ENCODE measurements at regions not wholly inside any gene's neighbourhood (a gene's known extent, or its start where the extent isn't known, plus 50 kb on each side); places are given as distances from the start of the nearest gene placed in this dataset.

- intact Hi-C loops (cut with micrococcal nuclease) = no loop called here
- no peak overlapping the region for H3K4me2 ChIP-seq (ENCODE audit: low read length)
- no peak for DNase-seq (ENCODE audit: low read depth, low spot score)
- H3K4me1 ChIP-seq (ENCODE audit: control insufficient read depth in 1 of 2, insufficient read depth in 2 of 2, low read length in 2 of 2) = no peaks in the 10 kb centered on the region
- H3K27ac ChIP-seq (ENCODE audit: low read depth, low read length) = no peak overlapping the region
- no peaks in the 10 kb centered on the region for H3K79me2 ChIP-seq (ENCODE audit: insufficient read depth, low read length)
- H3K9me3 ChIP-seq (ENCODE audit: control insufficient read depth in 1 of 2, insufficient read depth in 1 of 2, low read depth in 1 of 2, low read length in 2 of 2) = no peaks in the 10 kb centered on the region
- H4K20me1 ChIP-seq (ENCODE audit: insufficient read depth) = no peaks in the 10 kb centered on the region
- no peak overlapping the region for H3K9ac ChIP-seq (ENCODE audit: low read length)
- no peaks in the 10 kb centered on the region for H3K27me3 ChIP-seq (ENCODE audit: insufficient read depth, low read length)
- H3K4me3 ChIP-seq (replicated peaks in 1 of 2; ENCODE audit: low read depth in 1 of 2, low read length in 2 of 2) = no peak overlapping the region
- H3K9me2 ChIP-seq (ENCODE audit: insufficient read depth) = no peaks in the 10 kb centered on the region
- no peak overlapping the region for H2AFZ ChIP-seq (ENCODE audit: low read depth, low read length, poor library complexity, severe bottlenecking)
- H3K36me3 ChIP-seq (ENCODE audit: control insufficient read depth in 1 of 2, insufficient read depth in 2 of 2, low read length in 2 of 2) = no peaks in the 10 kb centered on the region
- no TSS peak for BruUV-seq (replicated peaks)
- ATAC-seq = no peak
- ChIA-PET RAD21 (ENCODE audit: low non-redundant PET in 1 of 2, low total read pairs in 2 of 2, uncharacterized antibody in 2 of 2, unreplicated experiment in 2 of 2) (no interaction called here), CTCF (no interaction called here), POLR2A (no interaction called here)
- TF ChIP-seq EZH2 (IDR thresholded peaks at IDR 0.05) = no peak
- no peak for TF ChIP-seq YY1 (IDR thresholded peaks at IDR 0.05; ENCODE audit: extremely low read depth, insufficient replicate concordance, low read depth, low read length)
- no peak for TF ChIP-seq TCF7L2 (IDR thresholded peaks at IDR 0.05; ENCODE audit: borderline replicate concordance, extremely low read depth, insufficient read depth, insufficient read length)
- no peak for TF ChIP-seq REST (IDR thresholded peaks at IDR 0.05; ENCODE audit: low read depth)
- no peak for TF ChIP-seq ELF1 (IDR thresholded peaks at IDR 0.05; ENCODE audit: borderline replicate concordance, low read depth)
- TF ChIP-seq JUND (IDR thresholded peaks at IDR 0.05) = no peak
- TF ChIP-seq CBX3 (IDR thresholded peaks at IDR 0.05; ENCODE audit: low read depth) = no peak
- no peak for TF ChIP-seq ZNF274 (IDR thresholded peaks at IDR 0.05; ENCODE audit: low read depth, low read length)
- no peak for TF ChIP-seq ATF3 (IDR thresholded peaks at IDR 0.05)
- no peak for TF ChIP-seq MAX (IDR thresholded peaks at IDR 0.05)
- no peak for TF ChIP-seq SIN3A (IDR thresholded peaks at IDR 0.05; ENCODE audit: low read depth)
- TF ChIP-seq RAD21 (IDR thresholded peaks at IDR 0.05; ENCODE audit: low read depth) = no peak
- TF ChIP-seq EZH2phosphoT487 (IDR thresholded peaks at IDR 0.05; ENCODE audit: borderline replicate concordance) = no peak
- TF ChIP-seq SP1 (IDR thresholded peaks at IDR 0.05; ENCODE audit: low read depth) = no peak
- TF ChIP-seq EGR1 (IDR thresholded peaks at IDR 0.05; ENCODE audit: low read depth) = no peak
- TF ChIP-seq FOSL1 (IDR thresholded peaks at IDR 0.05; ENCODE audit: low read depth) = no peak
- TF ChIP-seq CTCF (IDR thresholded peaks at IDR 0.05 in 2 of 3, conservative IDR thresholded peaks at IDR 0.05 in 1 of 3; ENCODE audit: borderline replicate concordance in 1 of 3, insufficient read depth in 1 of 3, low read depth in 2 of 3, low read length in 2 of 3) = no peak
- no peak for TF ChIP-seq CEBPB (IDR thresholded peaks at IDR 0.05; ENCODE audit: low read depth)
- no peak for TF ChIP-seq POLR2A (IDR thresholded peaks at IDR 0.05; ENCODE audit: borderline replicate concordance, extremely low read depth, insufficient read depth, insufficient read length)
Observed at GRCh38 chr6:82775981-82776380, 289.7 kb downstream of the UBE3D start.
